Endothelial cell of umbilical vein (primary cell): ENCODE measurements at regions not wholly inside any gene's neighbourhood (a gene's known extent, or its start where the extent isn't known, plus 50 kb on each side); places are given as distances from the start of the nearest gene placed in this dataset.

Experiments used
- BruUV-seq: library from RNA; stranded (reverse); fragments of 400-500 nt; replicated peaks from 2 replicates; lab custom pipeline; 2021; lab: Mats Ljungman, UMichigan
- CTCF ChIA-PET: fragments of 300-600, 350-600 bp; sonication (Branson Sonifier 250); formaldehyde crosslinking; loops from one replicate; lab custom pipeline; 2021; ENCODE audit warnings: antibody characterized with exemption, inconsistent platforms; lab: Charles Lee
- POLR2A ChIA-PET: fragments of 300-600, 350-600 bp; sonication (Branson Sonifier 250); formaldehyde crosslinking; loops from one replicate; lab custom pipeline; 2021; ENCODE audit warnings: antibody characterized with exemption, inconsistent platforms; lab: Charles Lee
- DNase-seq: peaks from one replicate; pipeline ENCODE4 v3.0.0-alpha.2; 2011; ENCODE audit warnings: low read depth, low spot score
- FAIRE-seq: peaks from 2 replicates; lab custom pipeline; 2011; peaks lifted over from hg19 to GRCh38; lab: Jason Lieb, UNC
- H2AFZ ChIP-seq: 2 replicates; pipeline ENCODE4 v1.6.0; 2012; ENCODE audit warnings: low read depth, low read length, control low read depth, inconsistent platforms
- H3K27ac ChIP-seq: 2 replicates; pipeline ENCODE4 v1.5.1; 2011; ENCODE audit warnings: low read depth, mild to moderate bottlenecking, control low read depth, low read length, moderate library complexity; ENCODE audit not compliant: insufficient read depth
- H3K27me3 ChIP-seq, 2 experiments: 2 replicates each; pipeline versions ENCODE4 v1.6.0 to v1.6.1; 2011; ENCODE audit warnings: low read length in 2 of 2, mixed read lengths in 1 of 2; ENCODE audit not compliant: control insufficient read depth in 2 of 2, insufficient read depth in 2 of 2
- H3K36me3 ChIP-seq, 2 experiments: 2 replicates in 1 of 2; 3 replicates in 1 of 2; pipeline ENCODE4 v1.5.1; 2011; ENCODE audit warnings: low read length in 2 of 2, mild to moderate bottlenecking in 1 of 2, moderate library complexity in 1 of 2; ENCODE audit not compliant: control insufficient read depth in 2 of 2, insufficient read depth in 2 of 2; ENCODE audit errors: extremely low read depth in 1 of 2
- H3K4me1 ChIP-seq: 3 replicates; pipeline ENCODE4 v1.5.1; 2011; ENCODE audit warnings: mild to moderate bottlenecking, low read length; ENCODE audit not compliant: control insufficient read depth, insufficient read depth; ENCODE audit errors: extremely low read depth
- H3K4me2 ChIP-seq: 2 replicates; pipeline ENCODE4 v1.6.1; 2011; ENCODE audit warnings: low read length, control low read depth, mixed read lengths; ENCODE audit not compliant: insufficient read depth
- H3K4me3 ChIP-seq, 3 experiments: fragments of 200-600 bp in 1 of 3; sonication (generic), shearing (Covaris generic) in 1 of 3; replicated peaks in 1 of 3; 2 replicates each; pipeline ENCODE4 v1.5.1; 2011 to 2016; ENCODE audit warnings: control low read depth in 3 of 3, low read length in 3 of 3, mild to moderate bottlenecking in 2 of 3, inconsistent platforms in 1 of 3, low read depth in 1 of 3, moderate library complexity in 1 of 3; ENCODE audit not compliant: insufficient read depth in 1 of 3
- H3K79me2 ChIP-seq: 2 replicates; pipeline ENCODE4 v1.6.0; 2012; ENCODE audit warnings: low read length, inconsistent platforms; ENCODE audit not compliant: control insufficient read depth, insufficient read depth
- H3K9ac ChIP-seq: replicated peaks from 2 replicates; pipeline ENCODE3; 2011; ENCODE audit warnings: low read length, control low read depth; ENCODE audit not compliant: insufficient read depth; ENCODE audit errors: extremely low read depth
- H3K9me1 ChIP-seq: replicated peaks from 3 replicates; pipeline ENCODE4 v1.6.0; 2011; ENCODE audit warnings: mild to moderate bottlenecking, low read length; ENCODE audit not compliant: control insufficient read depth, insufficient read depth; ENCODE audit errors: extremely low read depth
- H3K9me3 ChIP-seq: replicated peaks from 2 replicates; pipeline ENCODE4 v1.5.1; 2012; ENCODE audit warnings: low read length, inconsistent platforms; ENCODE audit not compliant: control insufficient read depth, insufficient read depth
- H4K20me1 ChIP-seq: replicated peaks from 2 replicates; pipeline ENCODE3; 2011; ENCODE audit warnings: mild to moderate bottlenecking, low read length; ENCODE audit not compliant: control insufficient read depth, insufficient read depth; ENCODE audit errors: extremely low read depth
- CTCF ChIP-seq, 2 donors: IDR thresholded peaks; 1 replicate in 1 of 2; 2 replicates in 1 of 2; pipeline ENCODE4 v1.5.1; 2011; ENCODE audit warnings: low read length in 2 of 2, mild to moderate bottlenecking in 2 of 2, moderate library complexity in 2 of 2, control low read depth in 1 of 2, inconsistent platforms in 1 of 2, low read depth in 1 of 2; ENCODE audit not compliant: insufficient read depth in 1 of 2; ENCODE audit errors: extremely low read depth in 1 of 2
- EZH2 ChIP-seq: IDR thresholded peaks from 2 replicates; pipeline ENCODE4 v1.6.1; 2012; ENCODE audit warnings: borderline replicate concordance, low read depth, mild to moderate bottlenecking, moderate library complexity, low read length, inconsistent platforms; ENCODE audit not compliant: severe bottlenecking
- FOS ChIP-seq: IDR thresholded peaks from 2 replicates; pipeline ENCODE4 v1.6.1; 2011; ENCODE audit warnings: mild to moderate bottlenecking, low read length, moderate library complexity, borderline replicate concordance; ENCODE audit not compliant: insufficient read depth
- GATA2 ChIP-seq: IDR thresholded peaks from 2 replicates; pipeline ENCODE4 v1.7.0; 2011; ENCODE audit warnings: low read depth, mild to moderate bottlenecking, moderate library complexity, mixed read lengths, low read length; ENCODE audit not compliant: insufficient read length, insufficient read depth
- JUN ChIP-seq: IDR thresholded peaks from 2 replicates; pipeline ENCODE4 v1.6.1; 2011; ENCODE audit warnings: borderline replicate concordance, low read depth; ENCODE audit not compliant: insufficient read length, insufficient read depth
- MAX ChIP-seq: IDR thresholded peaks from 2 replicates; pipeline ENCODE4 v1.6.1; 2011; ENCODE audit not compliant: insufficient read depth, insufficient read length
- MYC ChIP-seq: IDR thresholded peaks from one replicate; pipeline ENCODE4 v1.6.1; 2011; ENCODE audit warnings: mild to moderate bottlenecking, low read depth, low read length
- POLR2A ChIP-seq: IDR thresholded peaks from 2 replicates; pipeline ENCODE4 v1.6.1; 2012; ENCODE audit warnings: low read depth, mild to moderate bottlenecking, control low read depth, low read length
- POLR2AphosphoS5 ChIP-seq: IDR thresholded peaks from 2 replicates; pipeline ENCODE4 v1.6.1; 2012; ENCODE audit warnings: low read depth, mild to moderate bottlenecking, control low read depth, low read length, moderate library complexity; ENCODE audit not compliant: insufficient read depth
- dilution Hi-C: fragments of 300-500 bp; cut with MboI; formaldehyde crosslinking; loops from one replicate; pipeline ENCODE4 v1.15.0; 2019; ENCODE audit warnings: low sequenced_read_pairs; ENCODE audit not compliant: extremely low pct_ligation_motif_present
- intact Hi-C: fragments of 100-400 bp; cut with micrococcal nuclease; formaldehyde crosslinking; loops from one replicate; pipeline ENCODE4 v1.10.0; 2022

- Histone ChIP-seq H3K36me3 (no peaks in the 10 kb centered on the region), H3K4me3 (no peak overlapping the region), H3K27me3 (no peaks in the 10 kb centered on the region), H3K4me2 (no peak overlapping the region), H3K27ac (no peak overlapping the region), H3K9me1 (no peaks in the 10 kb centered on the region), H3K4me1 (no peaks in the 10 kb centered on the region), H2AFZ (no peak overlapping the region), H3K9ac (no peak overlapping the region), H4K20me1 (no peaks in the 10 kb centered on the region), H3K9me3 (no peaks in the 10 kb centered on the region), H3K79me2 (no peaks in the 10 kb centered on the region)
- ChIA-PET POLR2A (interaction anchor here (0.6 kb wide), 1 partner anchor 423 kb away, joined by 7 read pairs; no protein-coding TSS in a partner anchor), CTCF (no interaction called here)
- dilution Hi-C loops (no loop called here), intact Hi-C loops (no loop called here)
- no peak for DNase-seq
- BruUV-seq, result no TSS peak
- FAIRE-seq, result no peak
- no peak for TF ChIP-seq GATA2
- TF ChIP-seq EZH2, result no peak
- no peak for TF ChIP-seq CTCF (IDR thresholded peaks at IDR 0.05; ENCODE audit: extremely low read depth in 1 of 2, insufficient read depth in 1 of 2, low read depth in 1 of 2, low read length in 2 of 2)
- no peak for TF ChIP-seq POLR2A
These were observed 62.1 kb upstream of the DYNAP start for GRCh38 chr18:54528942-54529376.

- Histone ChIP-seq H3K9ac (no peak overlapping the region), H3K27me3 (no peaks in the 10 kb centered on the region), H2AFZ (no peak overlapping the region), H3K4me3 (no peak overlapping the region), H3K36me3 (no peaks in the 10 kb centered on the region), H3K4me1 (no peaks in the 10 kb centered on the region), H3K9me3 (no peaks in the 10 kb centered on the region), H3K27ac (no peak overlapping the region), H3K4me2 (no peak overlapping the region), H4K20me1 (no peaks in the 10 kb centered on the region), H3K9me1 (no peaks in the 10 kb centered on the region), H3K79me2 (no peaks in the 10 kb centered on the region)
- dilution Hi-C loops, result no loop called here
- no peak for TF ChIP-seq POLR2AphosphoS5
- TF ChIP-seq MAX, result no peak
- no peak for TF ChIP-seq CTCF (IDR thresholded peaks at IDR 0.05; ENCODE audit: extremely low read depth in 1 of 2, insufficient read depth in 1 of 2, low read depth in 1 of 2, low read length in 2 of 2)
- TF ChIP-seq MYC, result no peak
- TF ChIP-seq EZH2, result no peak
- no peak for TF ChIP-seq GATA2
- TF ChIP-seq POLR2A, result no peak
- TF ChIP-seq FOS, result no peak
- no peak for TF ChIP-seq JUN
- ChIA-PET POLR2A (no interaction called here), CTCF (no interaction called here)
- no peak for DNase-seq
- BruUV-seq, result no TSS peak
- intact Hi-C loops, result no loop called here
- no peak for FAIRE-seq
These were observed 61.6 kb upstream of the DYNAP start for GRCh38 chr18:54529444-54529843.
